Mesodermal cell (in vitro differentiated cells): ENCODE measurements at regions not wholly inside any gene's neighbourhood (a gene's known extent, or its start where the extent isn't known, plus 50 kb on each side); places are given as distances from the start of the nearest gene placed in this dataset.

Experiments used
- H3K27ac ChIP-seq: 2 replicates; pipeline ENCODE4 v1.7.0; 2013; ENCODE audit warnings: mild to moderate bottlenecking, low read depth, low read length, moderate library complexity; ENCODE audit not compliant: severe bottlenecking
- H3K36me3 ChIP-seq: 2 replicates; pipeline ENCODE4 v1.7.1; 2013; ENCODE audit warnings: mild to moderate bottlenecking, low read length, moderate library complexity; ENCODE audit not compliant: control insufficient read depth, insufficient read depth
- H3K4me1 ChIP-seq: one replicate; pipeline ENCODE4 v1.7.1; 2013; ENCODE audit warnings: mild to moderate bottlenecking, low read length; ENCODE audit not compliant: insufficient read depth, control insufficient read depth, poor library complexity, severe bottlenecking
- H3K4me3 ChIP-seq: 2 replicates; pipeline ENCODE4 v1.7.0; 2013; ENCODE audit warnings: low read length, control low read depth, mild to moderate bottlenecking; ENCODE audit not compliant: insufficient read depth, poor library complexity, severe bottlenecking; ENCODE audit errors: extremely low read depth
- H3K9me3 ChIP-seq: 2 replicates; pipeline ENCODE4 v1.7.1; 2013; ENCODE audit warnings: mild to moderate bottlenecking, low read length, moderate library complexity; ENCODE audit not compliant: control insufficient read depth
- WGBS, 2 experiments: methylation state at CpG; one replicate each; pipeline ENCODE4 v1.1.5; 2013; ENCODE audit warnings: missing lambda C conversion rate in 2 of 2; ENCODE audit not compliant: insufficient coverage in 2 of 2; 5-methylcytosine and 5-hydroxymethylcytosine counted together

- no peaks in the 10 kb centered on the region for H3K36me3 ChIP-seq
Measured at GRCh38 chr6:92541448-92542060, 877.8 kb downstream of the EPHA7 start.

GRCh38 chr6:92538926-92539325, 880.4 kb downstream of the EPHA7 start:
- Histone ChIP-seq H3K4me1 (peaks cover 7% of the 10 kb centered on the region), H3K9me3 (no peaks in the 10 kb centered on the region), H3K36me3 (no peaks in the 10 kb centered on the region), H3K4me3 (no peak overlapping the region), H3K27ac (no peak overlapping the region)

More at GRCh38 chr6:92541448-92542060, 877.8 kb downstream of the EPHA7 start:
- Histone ChIP-seq H3K9me3 (no peaks in the 10 kb centered on the region), H3K27ac (no peak overlapping the region), H3K4me1 (peaks cover 10% of the 10 kb centered on the region), H3K4me3 (no peak overlapping the region)
- no CpG with 5 or more reads among the region's 1 CpG for WGBS, 2 experiments

- WGBS, 2 experiments: 38 to 67% methylated on average over 1 of the region's 1 CpG
- no peaks in the 10 kb centered on the region for H3K36me3 ChIP-seq
- H3K4me1 ChIP-seq: peaks cover 7% of the 10 kb centered on the region
- H3K27ac ChIP-seq: no peak overlapping the region
- H3K9me3 ChIP-seq: no peaks in the 10 kb centered on the region
- no peak overlapping the region for H3K4me3 ChIP-seq
Measured at GRCh38 chr6:92538275-92538674, 881.1 kb downstream of the EPHA7 start.

- Histone ChIP-seq H3K27ac (no peak overlapping the region), H3K4me1 (no peaks in the 10 kb centered on the region), H3K4me3 (no peak overlapping the region), H3K36me3 (no peaks in the 10 kb centered on the region), H3K9me3 (no peaks in the 10 kb centered on the region)
- WGBS, 2 experiments: 61 to 79% methylated on average over 2 of the region's 3 CpGs
Measured at GRCh38 chr6:92534109-92534508, 885.2 kb downstream of the EPHA7 start.

GRCh38 chr6:92522589-92522988, 896.8 kb downstream of the EPHA7 start:
- Histone ChIP-seq H3K4me1 (no peaks in the 10 kb centered on the region), H3K27ac (no peak overlapping the region), H3K4me3 (no peak overlapping the region), H3K36me3 (no peaks in the 10 kb centered on the region), H3K9me3 (no peaks in the 10 kb centered on the region)
- 79 to 100% methylated on average over 1 to 2 of the region's 2 CpGs for WGBS, 2 experiments

GRCh38 chr6:92521553-92521952, 897.8 kb downstream of the EPHA7 start:
- no CpG with 5 or more reads among the region's 1 CpG for WGBS, 2 experiments

GRCh38 chr6:92510137-92510536, 909.2 kb downstream of the EPHA7 start:
- H3K4me3 ChIP-seq: no peak overlapping the region
- no peaks in the 10 kb centered on the region for H3K4me1 ChIP-seq
- WGBS, 2 experiments: 100% methylated on average over 1 of the region's 1 CpG; no CpG with 5 or more reads in 1 of the 2 experiments
- H3K36me3 ChIP-seq: no peaks in the 10 kb centered on the region
- H3K9me3 ChIP-seq: no peaks in the 10 kb centered on the region
- no peak overlapping the region for H3K27ac ChIP-seq

More at GRCh38 chr6:92521553-92521952, 897.8 kb downstream of the EPHA7 start:
- no peaks in the 10 kb centered on the region for H3K4me1 ChIP-seq
- H3K9me3 ChIP-seq: no peaks in the 10 kb centered on the region
- no peaks in the 10 kb centered on the region for H3K36me3 ChIP-seq
- H3K27ac ChIP-seq: peak overlapping the region; percentile 67
- H3K4me3 ChIP-seq: no peak overlapping the region

- no peaks in the 10 kb centered on the region for H3K9me3 ChIP-seq
- no peaks in the 10 kb centered on the region for H3K36me3 ChIP-seq
- 90 to 100% methylated on average over 2 of the region's 3 CpGs for WGBS, 2 experiments
- H3K27ac ChIP-seq: no peak overlapping the region
- no peak overlapping the region for H3K4me3 ChIP-seq
- H3K4me1 ChIP-seq: no peaks in the 10 kb centered on the region
Measured at GRCh38 chr6:92507552-92507951, 911.8 kb downstream of the EPHA7 start.

GRCh38 chr6:92504509-92504908, 914.9 kb downstream of the EPHA7 start:
- H3K4me3 ChIP-seq: no peak overlapping the region
- no peaks in the 10 kb centered on the region for H3K4me1 ChIP-seq
- H3K27ac ChIP-seq: no peak overlapping the region
- no peaks in the 10 kb centered on the region for H3K36me3 ChIP-seq
- H3K9me3 ChIP-seq: no peaks in the 10 kb centered on the region

GRCh38 chr6:92497281-92497680, 922.1 kb downstream of the EPHA7 start:
- no peaks in the 10 kb centered on the region for H3K4me1 ChIP-seq
- no peaks in the 10 kb centered on the region for H3K36me3 ChIP-seq
- no peak overlapping the region for H3K4me3 ChIP-seq
- no peak overlapping the region for H3K27ac ChIP-seq
- H3K9me3 ChIP-seq: no peaks in the 10 kb centered on the region
- WGBS, 2 experiments: 73% methylated on average over 2 of the region's 2 CpGs; no CpG with 5 or more reads in 1 of the 2 experiments

- Histone ChIP-seq H3K36me3 (no peaks in the 10 kb centered on the region), H3K9me3 (no peaks in the 10 kb centered on the region), H3K27ac (no peak overlapping the region), H3K4me1 (no peaks in the 10 kb centered on the region), H3K4me3 (no peak overlapping the region)
- WGBS, 2 experiments: 83 to 84% methylated on average over 2 to 3 of the region's 4 CpGs
Measured at GRCh38 chr6:92496527-92496926, 922.8 kb downstream of the EPHA7 start.
